CMK (cell line): ENCODE measurements at regions not wholly inside any gene's neighbourhood (a gene's known extent, or its start where the extent isn't known, plus 50 kb on each side); places are given as distances from the start of the nearest gene placed in this dataset.

Experiments
- DNase-seq: peaks from one replicate; pipeline ENCODE4 v3.0.0-alpha.2; 2010; ENCODE audit warnings: low read depth

DNA sequence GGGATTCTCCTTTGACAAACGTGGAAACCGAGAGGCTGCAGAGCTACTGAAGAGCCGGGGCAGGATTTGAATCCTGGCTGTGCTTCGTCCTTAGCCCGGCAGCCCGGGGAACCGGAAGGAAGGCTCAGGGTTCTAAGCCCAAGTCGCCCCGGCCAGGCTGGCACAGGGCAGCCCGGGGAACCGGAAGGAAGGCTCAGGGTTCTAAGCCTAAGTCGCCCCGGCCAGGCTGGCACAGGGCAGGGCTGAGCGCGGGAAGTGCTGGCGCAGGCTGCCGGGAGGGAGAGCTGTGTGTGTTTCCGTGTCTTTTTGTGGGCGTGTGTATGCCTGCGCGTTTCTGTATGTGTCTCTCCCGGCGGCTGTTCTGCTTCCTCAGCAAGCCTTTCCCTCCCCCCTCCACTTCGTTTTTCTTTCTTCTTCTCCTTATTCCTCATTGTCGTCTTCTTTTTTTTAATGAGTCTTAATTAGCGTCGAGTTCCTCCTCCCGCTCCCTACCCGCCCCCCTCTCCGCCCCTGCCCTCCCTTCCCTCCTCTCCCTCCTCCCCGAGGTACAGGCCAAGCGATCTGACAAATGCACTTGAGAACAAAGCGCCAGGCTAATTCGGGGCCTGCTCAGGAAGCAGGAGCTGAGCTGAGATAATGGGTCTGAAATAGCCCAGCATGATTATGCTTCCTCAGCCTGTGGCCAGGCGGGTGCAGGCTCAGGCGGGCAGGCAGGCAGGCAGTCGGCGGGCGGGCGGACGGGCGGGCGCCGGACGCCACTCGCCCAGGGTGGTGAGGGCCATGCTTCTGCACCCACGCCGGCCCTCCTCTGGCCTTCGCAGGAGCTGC is 65.9 kb downstream of the EFNB1 start:
- peak; percentile 59 for DNase-seq

GRCh38 chrX:68894142-68894512 is 65.3 kb downstream of the EFNB1 start:
- DNase-seq, result no peak

GRCh38 chrX:68892651-68893050 is 63.8 kb downstream of the EFNB1 start:
- no peak for DNase-seq

- no peak for DNase-seq
Measured at GRCh38 chrX:68892134-68892533, 63.3 kb downstream of the EFNB1 start.
